HEK293 (cell line): ENCODE measurements at regions not wholly inside any gene's neighbourhood (a gene's known extent, or its start where the extent isn't known, plus 50 kb on each side); places are given as distances from the start of the nearest gene placed in this dataset.

Experiments used
- YY1 ChIP-seq: fragments of 450-650 bp; formaldehyde crosslinking; IDR thresholded peaks from 2 replicates; pipeline ENCODE4 v1.5.1; 2018; ENCODE audit warnings: missing biosample characterization, missing genetic modification characterization
- ZNF10 ChIP-seq: fragments of 450-650 bp; formaldehyde crosslinking; IDR thresholded peaks from 2 replicates; pipeline ENCODE4 v1.5.1; 2017; ENCODE audit warnings: missing biosample characterization, missing genetic modification characterization
- ZNF23 ChIP-seq: fragments of 450-650 bp; formaldehyde crosslinking; IDR thresholded peaks from 2 replicates; pipeline ENCODE4 v1.5.1; 2016; ENCODE audit warnings: missing biosample characterization, missing genetic modification characterization, borderline replicate concordance
- ZNF274 ChIP-seq, 2 experiments: fragments of 200-500 bp in 1 of 2; fragments of 450-650 bp in 1 of 2; sonication (Bioruptor generic) in 1 of 2; formaldehyde crosslinking in 1 of 2; IDR thresholded peaks; 2 replicates each; pipeline versions ENCODE4 v1.5.1 to v1.6.1; 2014 to 2016; ENCODE audit warnings: borderline replicate concordance in 1 of 2, inconsistent platforms in 1 of 2, low read length in 1 of 2, missing biosample characterization in 1 of 2, missing genetic modification characterization in 1 of 2
- ZNF311 ChIP-seq: fragments of 450-650 bp; formaldehyde crosslinking; IDR thresholded peaks from 2 replicates; pipeline ENCODE4 v1.5.1; 2017; ENCODE audit warnings: missing biosample characterization, missing genetic modification characterization, borderline replicate concordance
- ZNF747 ChIP-seq: fragments of 450-650 bp; formaldehyde crosslinking; IDR thresholded peaks from 2 replicates; pipeline ENCODE4 v1.5.1; 2016; ENCODE audit warnings: missing biosample characterization, missing genetic modification characterization
- TF ChIP-seq, protein P1 (sequence below): fragments of 450-650 bp; formaldehyde crosslinking; IDR thresholded peaks from 2 replicates; pipeline ENCODE4 v1.5.1; 2016; ENCODE audit warnings: missing biosample characterization, missing genetic modification characterization
- TF ChIP-seq, protein P2 (sequence below): fragments of 450-650 bp; formaldehyde crosslinking; IDR thresholded peaks from 2 replicates; pipeline ENCODE4 v1.5.1; 2016; ENCODE audit warnings: missing biosample characterization, missing genetic modification characterization
- TF ChIP-seq, protein P3 (sequence below): IDR thresholded peaks from 2 replicates; pipeline ENCODE4 v1.6.1; 2011; ENCODE audit warnings: mild to moderate bottlenecking, low read depth, low read length, borderline replicate concordance
- TF ChIP-seq, protein P4 (sequence below): sonication (generic); formaldehyde crosslinking; IDR thresholded peaks from 2 replicates; pipeline ENCODE4 v1.8.1; 2022; ENCODE audit warnings: mild to moderate bottlenecking, moderate library complexity, missing genetic modification reagents
- TF ChIP-seq, protein P5 (sequence below): fragments of 450-650 bp; formaldehyde crosslinking; IDR thresholded peaks from 2 replicates; pipeline ENCODE4 v1.5.1; 2016; ENCODE audit warnings: missing biosample characterization, missing genetic modification characterization

DNA sequence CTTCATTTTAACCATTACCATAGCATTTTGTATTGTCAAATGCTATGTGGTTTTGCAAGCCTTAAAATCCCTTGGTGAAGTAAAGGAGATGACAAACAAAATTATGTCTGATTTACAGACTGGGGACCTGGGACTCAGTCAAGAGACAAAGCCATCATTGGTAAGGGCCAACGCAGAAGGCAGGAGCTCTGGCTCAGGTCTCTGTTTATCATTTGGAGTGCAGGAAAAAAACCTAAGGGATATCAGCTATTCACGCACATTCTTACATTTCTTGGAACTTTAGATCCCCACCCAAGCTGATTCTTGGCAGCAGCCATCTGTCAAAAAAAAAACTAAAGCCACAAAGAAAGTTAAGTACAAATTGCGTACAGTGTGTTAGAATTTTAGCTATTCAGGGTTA, 731.9 kb downstream of the STPG2 start:
- TF ChIP-seq, protein P1, sequence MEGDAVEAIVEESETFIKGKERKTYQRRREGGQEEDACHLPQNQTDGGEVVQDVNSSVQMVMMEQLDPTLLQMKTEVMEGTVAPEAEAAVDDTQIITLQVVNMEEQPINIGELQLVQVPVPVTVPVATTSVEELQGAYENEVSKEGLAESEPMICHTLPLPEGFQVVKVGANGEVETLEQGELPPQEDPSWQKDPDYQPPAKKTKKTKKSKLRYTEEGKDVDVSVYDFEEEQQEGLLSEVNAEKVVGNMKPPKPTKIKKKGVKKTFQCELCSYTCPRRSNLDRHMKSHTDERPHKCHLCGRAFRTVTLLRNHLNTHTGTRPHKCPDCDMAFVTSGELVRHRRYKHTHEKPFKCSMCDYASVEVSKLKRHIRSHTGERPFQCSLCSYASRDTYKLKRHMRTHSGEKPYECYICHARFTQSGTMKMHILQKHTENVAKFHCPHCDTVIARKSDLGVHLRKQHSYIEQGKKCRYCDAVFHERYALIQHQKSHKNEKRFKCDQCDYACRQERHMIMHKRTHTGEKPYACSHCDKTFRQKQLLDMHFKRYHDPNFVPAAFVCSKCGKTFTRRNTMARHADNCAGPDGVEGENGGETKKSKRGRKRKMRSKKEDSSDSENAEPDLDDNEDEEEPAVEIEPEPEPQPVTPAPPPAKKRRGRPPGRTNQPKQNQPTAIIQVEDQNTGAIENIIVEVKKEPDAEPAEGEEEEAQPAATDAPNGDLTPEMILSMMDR (tag by site-specific recombination), result no peak
- TF ChIP-seq, protein P2, sequence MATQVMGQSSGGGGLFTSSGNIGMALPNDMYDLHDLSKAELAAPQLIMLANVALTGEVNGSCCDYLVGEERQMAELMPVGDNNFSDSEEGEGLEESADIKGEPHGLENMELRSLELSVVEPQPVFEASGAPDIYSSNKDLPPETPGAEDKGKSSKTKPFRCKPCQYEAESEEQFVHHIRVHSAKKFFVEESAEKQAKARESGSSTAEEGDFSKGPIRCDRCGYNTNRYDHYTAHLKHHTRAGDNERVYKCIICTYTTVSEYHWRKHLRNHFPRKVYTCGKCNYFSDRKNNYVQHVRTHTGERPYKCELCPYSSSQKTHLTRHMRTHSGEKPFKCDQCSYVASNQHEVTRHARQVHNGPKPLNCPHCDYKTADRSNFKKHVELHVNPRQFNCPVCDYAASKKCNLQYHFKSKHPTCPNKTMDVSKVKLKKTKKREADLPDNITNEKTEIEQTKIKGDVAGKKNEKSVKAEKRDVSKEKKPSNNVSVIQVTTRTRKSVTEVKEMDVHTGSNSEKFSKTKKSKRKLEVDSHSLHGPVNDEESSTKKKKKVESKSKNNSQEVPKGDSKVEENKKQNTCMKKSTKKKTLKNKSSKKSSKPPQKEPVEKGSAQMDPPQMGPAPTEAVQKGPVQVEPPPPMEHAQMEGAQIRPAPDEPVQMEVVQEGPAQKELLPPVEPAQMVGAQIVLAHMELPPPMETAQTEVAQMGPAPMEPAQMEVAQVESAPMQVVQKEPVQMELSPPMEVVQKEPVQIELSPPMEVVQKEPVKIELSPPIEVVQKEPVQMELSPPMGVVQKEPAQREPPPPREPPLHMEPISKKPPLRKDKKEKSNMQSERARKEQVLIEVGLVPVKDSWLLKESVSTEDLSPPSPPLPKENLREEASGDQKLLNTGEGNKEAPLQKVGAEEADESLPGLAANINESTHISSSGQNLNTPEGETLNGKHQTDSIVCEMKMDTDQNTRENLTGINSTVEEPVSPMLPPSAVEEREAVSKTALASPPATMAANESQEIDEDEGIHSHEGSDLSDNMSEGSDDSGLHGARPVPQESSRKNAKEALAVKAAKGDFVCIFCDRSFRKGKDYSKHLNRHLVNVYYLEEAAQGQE (tag by site-specific recombination), result no peak
- TF ChIP-seq ZNF311, result no peak
- TF ChIP-seq, protein P3, sequence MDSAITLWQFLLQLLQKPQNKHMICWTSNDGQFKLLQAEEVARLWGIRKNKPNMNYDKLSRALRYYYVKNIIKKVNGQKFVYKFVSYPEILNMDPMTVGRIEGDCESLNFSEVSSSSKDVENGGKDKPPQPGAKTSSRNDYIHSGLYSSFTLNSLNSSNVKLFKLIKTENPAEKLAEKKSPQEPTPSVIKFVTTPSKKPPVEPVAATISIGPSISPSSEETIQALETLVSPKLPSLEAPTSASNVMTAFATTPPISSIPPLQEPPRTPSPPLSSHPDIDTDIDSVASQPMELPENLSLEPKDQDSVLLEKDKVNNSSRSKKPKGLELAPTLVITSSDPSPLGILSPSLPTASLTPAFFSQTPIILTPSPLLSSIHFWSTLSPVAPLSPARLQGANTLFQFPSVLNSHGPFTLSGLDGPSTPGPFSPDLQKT, result no peak
- TF ChIP-seq ZNF10 (tag by site-specific recombination), result no peak
- TF ChIP-seq ZNF23 (tag by site-specific recombination), result no peak
- TF ChIP-seq, protein P4, sequence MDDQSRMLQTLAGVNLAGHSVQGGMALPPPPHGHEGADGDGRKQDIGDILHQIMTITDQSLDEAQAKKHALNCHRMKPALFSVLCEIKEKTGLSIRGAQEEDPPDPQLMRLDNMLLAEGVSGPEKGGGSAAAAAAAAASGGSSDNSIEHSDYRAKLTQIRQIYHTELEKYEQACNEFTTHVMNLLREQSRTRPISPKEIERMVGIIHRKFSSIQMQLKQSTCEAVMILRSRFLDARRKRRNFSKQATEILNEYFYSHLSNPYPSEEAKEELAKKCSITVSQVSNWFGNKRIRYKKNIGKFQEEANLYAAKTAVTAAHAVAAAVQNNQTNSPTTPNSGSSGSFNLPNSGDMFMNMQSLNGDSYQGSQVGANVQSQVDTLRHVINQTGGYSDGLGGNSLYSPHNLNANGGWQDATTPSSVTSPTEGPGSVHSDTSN, result no peak
- no peak for TF ChIP-seq ZNF747
- no peak for TF ChIP-seq ZNF274 (IDR thresholded peaks at IDR 0.05; ENCODE audit: low read length)
- TF ChIP-seq ZNF274 (tag by site-specific recombination; IDR thresholded peaks at IDR 0.05; ENCODE audit: borderline replicate concordance), result no peak
- no peak for TF ChIP-seq YY1 (tag by site-specific recombination)
- TF ChIP-seq, protein P5, sequence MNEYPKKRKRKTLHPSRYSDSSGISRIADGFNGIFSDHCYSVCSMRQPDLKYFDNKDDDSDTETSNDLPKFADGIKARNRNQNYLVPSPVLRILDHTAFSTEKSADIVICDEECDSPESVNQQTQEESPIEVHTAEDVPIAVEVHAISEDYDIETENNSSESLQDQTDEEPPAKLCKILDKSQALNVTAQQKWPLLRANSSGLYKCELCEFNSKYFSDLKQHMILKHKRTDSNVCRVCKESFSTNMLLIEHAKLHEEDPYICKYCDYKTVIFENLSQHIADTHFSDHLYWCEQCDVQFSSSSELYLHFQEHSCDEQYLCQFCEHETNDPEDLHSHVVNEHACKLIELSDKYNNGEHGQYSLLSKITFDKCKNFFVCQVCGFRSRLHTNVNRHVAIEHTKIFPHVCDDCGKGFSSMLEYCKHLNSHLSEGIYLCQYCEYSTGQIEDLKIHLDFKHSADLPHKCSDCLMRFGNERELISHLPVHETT (tag by site-specific recombination), result no peak
